DOHH2 (cell line): ENCODE measurements at regions not wholly inside any gene's neighbourhood (a gene's known extent, or its start where the extent isn't known, plus 50 kb on each side); places are given as distances from the start of the nearest gene placed in this dataset.

ENCODE experiments used
- EZH2phosphoT487 ChIP-seq: fragments of 200-600 bp; sonication (generic); IDR thresholded peaks from 2 replicates; pipeline ENCODE4 v1.6.1; 2017; ENCODE audit warnings: borderline replicate concordance, mild to moderate bottlenecking, antibody characterized with exemption, low read length, moderate library complexity, mixed read lengths
- TF ChIP-seq, protein P1 (sequence below): fragments of 200-600 bp; sonication (generic); IDR thresholded peaks from one replicate; pipeline ENCODE4 v1.5.1; 2014; ENCODE audit warnings: antibody characterized with exemption, mild to moderate bottlenecking, low read depth, low read length; ENCODE audit not compliant: poor library complexity, severe bottlenecking

DNA sequence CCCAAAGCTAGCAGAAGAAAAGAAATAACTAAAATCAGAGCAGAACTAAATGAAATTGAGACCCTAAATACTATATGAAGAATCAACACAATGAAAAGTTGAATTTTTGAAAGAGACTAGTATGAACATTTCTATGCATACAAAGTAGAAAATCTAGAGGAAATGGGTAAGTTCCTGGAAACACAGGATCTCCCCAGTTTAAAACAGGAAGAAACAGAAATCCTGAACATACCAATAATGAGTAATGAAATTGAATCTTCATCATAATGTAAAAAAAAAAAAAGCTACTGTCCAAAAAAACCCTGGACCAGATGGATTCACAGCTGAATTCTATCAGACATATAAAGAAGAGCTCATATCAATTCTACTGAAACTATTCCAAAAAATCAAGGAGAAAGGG, 233.5 kb downstream of the PLPP3 start:
- TF ChIP-seq, protein P1, sequence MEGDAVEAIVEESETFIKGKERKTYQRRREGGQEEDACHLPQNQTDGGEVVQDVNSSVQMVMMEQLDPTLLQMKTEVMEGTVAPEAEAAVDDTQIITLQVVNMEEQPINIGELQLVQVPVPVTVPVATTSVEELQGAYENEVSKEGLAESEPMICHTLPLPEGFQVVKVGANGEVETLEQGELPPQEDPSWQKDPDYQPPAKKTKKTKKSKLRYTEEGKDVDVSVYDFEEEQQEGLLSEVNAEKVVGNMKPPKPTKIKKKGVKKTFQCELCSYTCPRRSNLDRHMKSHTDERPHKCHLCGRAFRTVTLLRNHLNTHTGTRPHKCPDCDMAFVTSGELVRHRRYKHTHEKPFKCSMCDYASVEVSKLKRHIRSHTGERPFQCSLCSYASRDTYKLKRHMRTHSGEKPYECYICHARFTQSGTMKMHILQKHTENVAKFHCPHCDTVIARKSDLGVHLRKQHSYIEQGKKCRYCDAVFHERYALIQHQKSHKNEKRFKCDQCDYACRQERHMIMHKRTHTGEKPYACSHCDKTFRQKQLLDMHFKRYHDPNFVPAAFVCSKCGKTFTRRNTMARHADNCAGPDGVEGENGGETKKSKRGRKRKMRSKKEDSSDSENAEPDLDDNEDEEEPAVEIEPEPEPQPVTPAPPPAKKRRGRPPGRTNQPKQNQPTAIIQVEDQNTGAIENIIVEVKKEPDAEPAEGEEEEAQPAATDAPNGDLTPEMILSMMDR: no peak
- TF ChIP-seq EZH2phosphoT487: no peak
